ENCODE measurements at regions not wholly inside any gene's neighbourhood (a gene's known extent, or its start where the extent isn't known, plus 50 kb on each side); places are given as distances from the start of the nearest gene placed in this dataset.

- DNase-seq = no peak
Observed at GRCh38 chr13:55307909-55308308, 1832.8 kb upstream of the PRR20A start.

GRCh38 chr13:55341891-55342290 is 1798.8 kb upstream of the PRR20A start:
- DNase-seq = no peak

- no peak for DNase-seq
Observed at GRCh38 chr13:55345224-55345623, 1795.5 kb upstream of the PRR20A start.

- DNase-seq = no peak
Observed at GRCh38 chr13:55347528-55347927, 1793.2 kb upstream of the PRR20A start.

GRCh38 chr13:55359067-55359466 is 1781.7 kb upstream of the PRR20A start:
- no peak for DNase-seq

GRCh38 chr13:55361141-55361540 is 1779.6 kb upstream of the PRR20A start:
- DNase-seq = no peak

- DNase-seq = no peak
Observed at GRCh38 chr13:55366676-55367075, 1774.0 kb upstream of the PRR20A start.

GRCh38 chr13:55394470-55394869 is 1746.2 kb upstream of the PRR20A start:
- no peak for DNase-seq

- no peak for DNase-seq
Observed at GRCh38 chr13:55402870-55403269, 1737.8 kb upstream of the PRR20A start.

GRCh38 chr13:55403887-55404487 is 1736.7 kb upstream of the PRR20A start:
- no peak for DNase-seq

GRCh38 chr13:55410398-55411330 is 1730.1 kb upstream of the PRR20A start:
- no peak for DNase-seq

GRCh38 chr13:55418095-55418494 is 1722.6 kb upstream of the PRR20A start:
- no peak for DNase-seq

- DNase-seq = no peak
Observed at GRCh38 chr13:55432814-55433213, 1707.9 kb upstream of the PRR20A start.

- DNase-seq = no peak
Observed at GRCh38 chr13:55437162-55437561, 1703.6 kb upstream of the PRR20A start.

- no peak for DNase-seq
Observed at GRCh38 chr13:55439450-55439849, 1701.3 kb upstream of the PRR20A start.

- no peak for DNase-seq
Observed at GRCh38 chr13:55440465-55441085, 1700.1 kb upstream of the PRR20A start.

- DNase-seq = no peak
Observed at GRCh38 chr13:55464222-55464621, 1676.5 kb upstream of the PRR20A start.

GRCh38 chr13:55467476-55467875 is 1673.2 kb upstream of the PRR20A start:
- no peak for DNase-seq

- no peak for DNase-seq
Observed at GRCh38 chr13:55483626-55484158, 1657.0 kb upstream of the PRR20A start.

GRCh38 chr13:55493297-55493696 is 1647.4 kb upstream of the PRR20A start:
- DNase-seq = no peak

GRCh38 chr13:55497486-55497885 is 1643.2 kb upstream of the PRR20A start:
- DNase-seq = no peak

- no peak for DNase-seq
Observed at GRCh38 chr13:55500694-55501093, 1640.0 kb upstream of the PRR20A start.

GRCh38 chr13:55516610-55517009 is 1624.1 kb upstream of the PRR20A start:
- no peak for DNase-seq

- DNase-seq = no peak
Observed at GRCh38 chr13:55517312-55517711, 1623.4 kb upstream of the PRR20A start.
